ENCODE measurements at regions not wholly inside any gene's neighbourhood (a gene's known extent, or its start where the extent isn't known, plus 50 kb on each side); places are given as distances from the start of the nearest gene placed in this dataset.
A peak's percentile ranks its signal among the peaks of the same experiment; 100 is the strongest.
"Not testable (repeated sequence)": the region's sequence is repeated elsewhere in the genome, so short reads cannot be mapped to it uniquely, and the experiment has no call there.

GRCh38 chr9:3733527-3734262, 207.9 kb upstream of the RFX3 start:
- not testable (repeated sequence) for DNase-seq (ENCODE audit: low read depth); H3K4me3 ChIP-seq (ENCODE audit: low read depth, low read length)

DNA sequence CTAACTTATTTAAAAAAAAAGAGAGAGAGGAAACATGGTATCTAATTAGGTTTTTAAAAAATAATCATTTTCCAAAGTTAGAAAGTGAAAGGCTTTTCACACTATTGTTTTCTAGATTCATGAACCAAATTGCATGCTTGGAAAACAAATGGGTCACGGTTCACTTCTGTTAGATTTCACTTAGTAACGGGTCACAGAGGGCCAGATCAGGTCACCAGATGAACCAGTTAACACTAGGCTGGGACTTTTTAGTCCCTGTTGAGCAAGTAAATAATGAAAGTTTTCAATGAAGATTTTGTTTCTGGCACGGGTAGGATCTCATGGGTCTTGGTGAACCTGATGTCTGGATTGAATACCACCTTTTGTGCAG, 207.2 kb upstream of the RFX3 start:
- DNase-seq (ENCODE audit: low read depth) = no peak
- H3K4me3 ChIP-seq (ENCODE audit: low read depth, low read length) = no peak overlapping the region

DNA sequence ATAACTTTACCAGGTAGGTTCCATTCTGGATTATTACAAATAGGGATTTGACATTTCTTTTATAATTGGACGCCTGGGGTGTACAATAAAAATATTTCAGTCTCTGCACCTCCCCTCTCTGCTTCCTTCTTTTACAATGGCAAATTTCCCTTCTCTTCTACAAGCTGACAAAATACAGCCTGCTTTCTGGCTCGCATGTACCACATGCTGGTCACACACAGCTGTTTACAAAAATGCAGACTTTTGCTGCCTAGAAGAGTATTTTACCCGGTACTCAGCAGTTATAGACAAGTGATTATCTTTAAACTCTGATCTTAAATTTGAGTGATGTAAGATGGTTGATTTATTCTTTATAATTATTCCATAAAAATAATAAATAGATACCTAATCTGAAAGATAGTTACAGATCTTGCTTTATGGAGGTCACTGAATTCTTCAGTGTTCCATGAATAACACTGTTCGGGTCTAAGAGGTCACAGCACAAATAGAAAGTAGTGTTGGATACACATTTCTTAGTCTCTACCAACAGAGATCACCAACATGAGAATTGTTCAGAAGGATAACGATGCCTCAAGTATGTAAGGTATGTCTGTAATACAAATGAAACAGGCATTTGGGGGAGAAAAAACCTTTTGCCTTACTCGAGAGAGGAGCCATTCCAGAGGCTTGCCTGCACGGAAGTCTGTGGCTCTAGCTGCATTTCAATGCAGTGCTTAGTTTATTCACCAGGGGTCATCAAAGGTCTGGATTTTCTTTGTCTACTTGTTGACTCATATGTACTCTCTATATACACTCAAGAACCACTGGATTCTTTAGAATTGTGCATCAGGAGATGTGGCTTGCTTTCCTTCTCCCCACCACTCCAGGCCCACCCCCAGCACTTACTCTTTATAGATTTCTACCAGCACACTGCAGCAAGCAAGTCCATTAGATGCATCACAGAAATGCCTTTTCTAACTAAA, 206.6 kb upstream of the RFX3 start:
- no peak overlapping the region for H3K4me3 ChIP-seq (ENCODE audit: low read depth, low read length)
- peak; percentile 68 for DNase-seq (ENCODE audit: low read depth)

GRCh38 chr9:3730511-3730922, 204.7 kb upstream of the RFX3 start:
- DNase-seq (ENCODE audit: low read depth) = no peak
- H3K4me3 ChIP-seq (ENCODE audit: low read depth, low read length) = no peak overlapping the region

GRCh38 chr9:3721096-3721495, 195.3 kb upstream of the RFX3 start:
- DNase-seq (ENCODE audit: low read depth) = no peak
- no peak overlapping the region for H3K4me3 ChIP-seq (ENCODE audit: low read depth, low read length)

DNA sequence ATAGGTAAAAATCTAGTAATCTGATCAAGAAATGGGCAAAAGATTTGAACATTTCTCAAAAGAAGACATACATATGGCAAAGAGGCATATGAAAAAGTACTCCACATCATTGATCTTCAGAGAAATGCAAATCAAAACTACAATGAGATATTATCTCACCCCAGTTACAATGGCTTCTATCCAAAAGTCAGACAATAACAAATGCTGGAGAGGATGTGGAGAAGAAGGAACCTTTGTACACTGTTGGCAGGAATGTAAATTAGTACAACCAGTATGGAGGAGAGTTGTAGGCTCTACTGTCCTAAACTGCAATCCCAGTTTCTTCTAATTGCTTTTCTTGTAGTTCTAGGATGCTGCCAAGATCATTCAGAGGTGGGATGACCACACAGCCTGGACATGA, 193.5 kb upstream of the RFX3 start:
- H3K4me3 ChIP-seq (ENCODE audit: low read depth, low read length) = no peak overlapping the region
- DNase-seq (ENCODE audit: low read depth) = no peak

- no peak for DNase-seq (ENCODE audit: low read depth)
- H3K4me3 ChIP-seq (ENCODE audit: low read depth, low read length) = no peak overlapping the region
Measured at GRCh38 chr9:3716415-3716814, 190.6 kb upstream of the RFX3 start.

GRCh38 chr9:3708751-3709150, 182.9 kb upstream of the RFX3 start:
- DNase-seq (ENCODE audit: low read depth) = no peak
- no peak overlapping the region for H3K4me3 ChIP-seq (ENCODE audit: low read depth, low read length)

GRCh38 chr9:3704890-3705289, 179.1 kb upstream of the RFX3 start:
- DNase-seq (ENCODE audit: low read depth) = no peak
- no peak overlapping the region for H3K4me3 ChIP-seq (ENCODE audit: low read depth, low read length)

GRCh38 chr9:3700772-3701171, 175.0 kb upstream of the RFX3 start:
- no peak for DNase-seq (ENCODE audit: low read depth)
- no peak overlapping the region for H3K4me3 ChIP-seq (ENCODE audit: low read depth, low read length)

GRCh38 chr9:3699883-3700282, 174.1 kb upstream of the RFX3 start:
- no peak overlapping the region for H3K4me3 ChIP-seq (ENCODE audit: low read depth, low read length)
- no peak for DNase-seq (ENCODE audit: low read depth)

- no peak overlapping the region for H3K4me3 ChIP-seq (ENCODE audit: low read depth, low read length)
- no peak for DNase-seq (ENCODE audit: low read depth)
Measured at GRCh38 chr9:3698531-3698930, 172.7 kb upstream of the RFX3 start.

- DNase-seq (ENCODE audit: low read depth) = no peak
- H3K4me3 ChIP-seq (ENCODE audit: low read depth, low read length) = no peak overlapping the region
Measured at GRCh38 chr9:3698076-3698475, 172.3 kb upstream of the RFX3 start.

DNA sequence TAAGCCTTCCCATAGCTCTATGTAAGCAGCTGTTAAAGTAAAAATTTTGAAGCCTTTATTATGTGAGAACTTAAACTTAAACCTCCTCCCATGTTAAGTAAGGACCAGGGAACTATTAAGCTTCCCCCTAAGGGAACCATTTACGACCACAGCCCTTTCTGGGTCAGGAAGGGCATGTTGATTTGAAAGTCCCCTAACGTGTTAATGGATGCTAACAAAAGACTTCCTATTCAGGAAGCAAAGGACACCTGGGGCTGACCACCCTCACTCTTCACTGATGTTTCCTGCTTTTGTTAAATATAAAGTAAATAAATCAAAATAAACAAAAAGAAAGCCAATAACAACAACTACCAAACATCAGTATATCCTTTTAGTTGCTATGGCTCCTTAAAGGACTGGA, 170.6 kb upstream of the RFX3 start:
- DNase-seq (ENCODE audit: low read depth) = no peak
- H3K4me3 ChIP-seq (ENCODE audit: low read depth, low read length) = no peak overlapping the region

- H3K4me3 ChIP-seq (ENCODE audit: low read depth, low read length) = no peak overlapping the region
- DNase-seq (ENCODE audit: low read depth) = no peak
Measured at GRCh38 chr9:3692606-3693005, 166.8 kb upstream of the RFX3 start.

GRCh38 chr9:3689555-3689954, 163.8 kb upstream of the RFX3 start:
- no peak for DNase-seq (ENCODE audit: low read depth)
- H3K4me3 ChIP-seq (ENCODE audit: low read depth, low read length) = no peak overlapping the region

- H3K4me3 ChIP-seq (ENCODE audit: low read depth, low read length) = no peak overlapping the region
- no peak for DNase-seq (ENCODE audit: low read depth)
Measured at GRCh38 chr9:3687145-3687544, 161.3 kb upstream of the RFX3 start.

DNA sequence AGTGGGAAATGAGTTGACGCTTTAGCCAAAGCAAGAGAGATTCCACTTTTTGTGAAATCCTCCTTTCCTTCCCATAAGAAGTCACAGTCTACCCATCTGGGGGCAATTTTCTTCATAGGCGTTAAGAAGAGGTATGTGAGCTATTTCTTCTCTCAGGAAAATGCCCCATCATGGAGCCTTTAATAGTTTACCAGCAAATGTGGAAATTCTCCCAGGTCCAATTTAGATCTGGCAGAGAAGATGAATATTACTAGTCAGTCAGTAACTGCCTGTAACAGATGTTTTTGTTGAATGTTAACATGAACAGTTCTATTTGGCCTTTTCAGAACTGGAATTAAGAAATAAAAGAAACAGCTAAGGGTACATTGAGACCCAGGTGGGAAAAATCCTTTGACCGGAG, 156.4 kb upstream of the RFX3 start:
- H3K4me3 ChIP-seq (ENCODE audit: low read depth, low read length) = no peak overlapping the region
- DNase-seq (ENCODE audit: low read depth) = no peak

DNA sequence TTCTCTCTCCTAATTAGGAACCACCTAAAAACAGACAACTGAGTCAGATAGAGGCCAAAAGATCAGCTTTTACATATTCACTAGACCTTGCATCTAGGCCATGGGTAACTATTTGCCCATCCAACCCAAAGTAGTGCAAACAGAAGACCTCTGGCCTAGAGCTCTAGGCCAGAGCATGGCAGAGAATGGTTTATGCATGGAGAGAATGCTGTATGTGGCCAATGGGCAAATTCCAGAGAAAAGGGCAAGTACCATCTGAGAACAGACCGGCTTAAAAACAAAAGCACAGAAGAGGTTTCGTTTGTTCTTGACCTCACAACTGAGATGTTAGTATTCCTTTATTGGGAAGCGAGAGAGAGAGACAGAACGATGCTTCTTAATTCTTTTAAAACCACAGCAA, 151.7 kb upstream of the RFX3 start:
- no peak for DNase-seq (ENCODE audit: low read depth)
- no peak overlapping the region for H3K4me3 ChIP-seq (ENCODE audit: low read depth, low read length)

GRCh38 chr9:3676766-3677165, 151.0 kb upstream of the RFX3 start:
- H3K4me3 ChIP-seq (ENCODE audit: low read depth, low read length) = no peak overlapping the region
- no peak for DNase-seq (ENCODE audit: low read depth)

GRCh38 chr9:3675946-3676345, 150.1 kb upstream of the RFX3 start:
- H3K4me3 ChIP-seq (ENCODE audit: low read depth, low read length) = no peak overlapping the region
- DNase-seq (ENCODE audit: low read depth) = no peak
